K562 (cell line): ENCODE measurements at regions not wholly inside any gene's neighbourhood (a gene's known extent, or its start where the extent isn't known, plus 50 kb on each side); places are given as distances from the start of the nearest gene placed in this dataset.

Experiments used
- ATAC-seq: fragments of 200-7000 bp; cut with Tn5 transposase; 3 replicates; pipeline ENCODE4 v1.9.1; 2020; ENCODE audit warnings: moderate library complexity
- BruUV-seq: library from RNA; stranded (reverse); fragments of 400-500 nt; replicated peaks from 2 replicates; lab custom pipeline; 2021; lab: Mats Ljungman, UMichigan
- CTCF ChIA-PET: fragments of 300-600 bp; formaldehyde crosslinking; extraction: SDS; loops from one replicate; lab custom pipeline; 2021; ENCODE audit warnings: low intra/inter-chr PET ratio; lab: Yijun Ruan, JAX
- POLR2A ChIA-PET: fragments of 300-600, 350-650 bp; sonication (Branson Sonifier 250); formaldehyde crosslinking; extraction: SDS; loops from one replicate; lab custom pipeline; 2021; ENCODE audit warnings: antibody characterized with exemption, inconsistent platforms; lab: Yijun Ruan, JAX
- DNase-seq, 4 experiments: peaks; one replicate each; pipeline versions ENCODE4 v3.0.0 to v3.0.0-alpha.2; 2011 to 2018; ENCODE audit warnings: low spot score in 3 of 4, mixed read lengths in 3 of 4; ENCODE audit errors: extremely low read depth in 1 of 4
- FAIRE-seq: peaks from 2 replicates; lab custom pipeline; 2011; peaks lifted over from hg19 to GRCh38; lab: Jason Lieb, UNC
- H2AFZ ChIP-seq: 2 replicates; pipeline ENCODE4 v1.6.0; 2011; ENCODE audit warnings: low read depth, low read length, control low read depth, inconsistent platforms
- H3K27ac ChIP-seq: fragments of 200-600 bp; 3 replicates; pipeline ENCODE4 v1.8.0; 2011; ENCODE audit warnings: low read depth, mild to moderate bottlenecking, control low read depth, inconsistent platforms, low read length, moderate library complexity, mixed read lengths; ENCODE audit errors: extremely low read depth
- H3K27me3 ChIP-seq, 2 experiments: fragments of 300-600 bp in 1 of 2; 2 replicates in 1 of 2; 3 replicates in 1 of 2; pipeline versions ENCODE4 v1.6.0 to v1.8.0; 2011; ENCODE audit warnings: inconsistent platforms in 2 of 2, low read length in 2 of 2, mild to moderate bottlenecking in 1 of 2, mixed read lengths in 1 of 2, moderate library complexity in 1 of 2; ENCODE audit not compliant: control insufficient read depth in 2 of 2, insufficient read depth in 2 of 2
- H3K36me3 ChIP-seq: fragments of 300-600 bp; 3 replicates; pipeline ENCODE4 v1.8.0; 2011; ENCODE audit warnings: mild to moderate bottlenecking, low read length, inconsistent platforms; ENCODE audit not compliant: control insufficient read depth, insufficient read depth
- H3K4me1 ChIP-seq, 2 experiments: fragments of 200-600 bp in 1 of 2; replicated peaks in 1 of 2; 2 replicates in 1 of 2; 3 replicates in 1 of 2; pipeline versions ENCODE4 v1.5.1 to v1.8.0; 2011; ENCODE audit warnings: inconsistent platforms in 2 of 2, low read length in 2 of 2, mild to moderate bottlenecking in 1 of 2, mixed read lengths in 1 of 2, moderate library complexity in 1 of 2; ENCODE audit not compliant: control insufficient read depth in 2 of 2, insufficient read depth in 2 of 2
- H3K4me2 ChIP-seq: 2 replicates; pipeline ENCODE4 v1.6.1; 2011; ENCODE audit warnings: low read length, control low read depth, inconsistent platforms, mixed read lengths; ENCODE audit not compliant: insufficient read depth
- H3K4me3 ChIP-seq: fragments of 200-600 bp; sonication (generic), shearing (Covaris generic); 2 replicates; pipeline ENCODE4 v1.5.1; 2016; ENCODE audit warnings: control low read depth, inconsistent platforms
- H3K79me2 ChIP-seq: fragments of 200-600 bp; 3 replicates; pipeline ENCODE4 v1.8.0; 2011; ENCODE audit warnings: low read length, inconsistent platforms; ENCODE audit not compliant: control insufficient read depth, insufficient read depth
- H3K9ac ChIP-seq, 2 experiments: 2 replicates each; pipeline versions ENCODE4 v1.6.0 to v1.6.1; 2011; ENCODE audit warnings: low read depth in 2 of 2, low read length in 2 of 2, control low read depth in 1 of 2, inconsistent platforms in 1 of 2, mild to moderate bottlenecking in 1 of 2, mixed read lengths in 1 of 2; ENCODE audit not compliant: insufficient read depth in 1 of 2
- H3K9me1 ChIP-seq: one replicate; pipeline ENCODE4 v1.6.0; 2011; ENCODE audit warnings: inconsistent platforms, mild to moderate bottlenecking, low read length, moderate library complexity; ENCODE audit not compliant: control insufficient read depth, insufficient read depth
- H3K9me3 ChIP-seq: replicated peaks from 2 replicates; pipeline ENCODE4 v1.5.1; 2011; ENCODE audit warnings: low read depth, low read length, inconsistent platforms; ENCODE audit not compliant: control insufficient read depth, insufficient read depth
- H4K20me1 ChIP-seq: replicated peaks from 2 replicates; pipeline ENCODE4 v1.6.1; 2011; ENCODE audit warnings: low read length, inconsistent platforms, mixed read lengths; ENCODE audit not compliant: control insufficient read depth, insufficient read depth
- DPF2 ChIP-seq: fragments of 450-650 bp; IDR thresholded peaks from 2 replicates; pipeline ENCODE4 v1.6.1; 2016
- POLR2AphosphoS5 ChIP-seq: IDR thresholded peaks from 2 replicates; pipeline ENCODE4 v1.6.1; 2011; ENCODE audit warnings: mild to moderate bottlenecking, low read depth, low read length, moderate library complexity; ENCODE audit not compliant: control insufficient read depth, insufficient read depth
- ZNF384 ChIP-seq: IDR thresholded peaks from 2 replicates; pipeline ENCODE4 v1.6.1; 2012; ENCODE audit warnings: low read depth, low read length, improper control_type of control experiment
- ZNF609 ChIP-seq: sonication (generic); formaldehyde crosslinking; IDR thresholded peaks from 2 replicates; pipeline ENCODE4 v1.8.1; 2023; ENCODE audit warnings: missing genetic modification reagents, mild to moderate bottlenecking, borderline replicate concordance
- ZNF764 ChIP-seq: fragments of 250-450 bp; sonication (Bioruptor Pico); IDR thresholded peaks from 2 replicates; pipeline ENCODE4 v1.4.0; 2020; ENCODE audit warnings: low read depth, mild to moderate bottlenecking, moderate library complexity
- in situ Hi-C: fragments of 300-500 bp; cut with MboI; formaldehyde crosslinking; loops from 4 replicates; pipeline ENCODE4 v1.15.0; 2018; ENCODE audit warnings: inconsistent platforms, mixed read lengths
- intact Hi-C: fragments of 100-400 bp; cut with micrococcal nuclease; formaldehyde crosslinking; loops from 2 replicates; pipeline ENCODE4 v1.14.2; 2022

- no peak overlapping the region for H3K27ac ChIP-seq
- H3K9ac ChIP-seq: no peak overlapping the region
- H3K9me1 ChIP-seq: no peaks in the 10 kb centered on the region
- H4K20me1 ChIP-seq: no peaks in the 10 kb centered on the region
- H3K79me2 ChIP-seq: no peaks in the 10 kb centered on the region
- ChIA-PET POLR2A (no interaction called here), CTCF (no interaction called here)
- DNase-seq (no peak), ATAC-seq (no peak), FAIRE-seq (no peak)
- in situ Hi-C loops: no loop called here
- TF ChIP-seq DPF2 (no peak), ZNF384 (0 out of 2 replicates have a peak, but pooled peaks have one; percentile 9)
- no peaks in the 10 kb centered on the region for H3K27me3 ChIP-seq
- no peak overlapping the region for H3K4me2 ChIP-seq
- H3K4me1 ChIP-seq: no peaks in the 10 kb centered on the region
- no peaks in the 10 kb centered on the region for H3K36me3 ChIP-seq
- intact Hi-C loops: no loop called here
- H2AFZ ChIP-seq: no peak overlapping the region
- no peak overlapping the region for H3K4me3 ChIP-seq
- BruUV-seq: no TSS peak
- no peaks in the 10 kb centered on the region for H3K9me3 ChIP-seq
These were observed 86.8 kb downstream of the MAIP1 start for GRCh38 chr2:200042102-200042735.

DNA sequence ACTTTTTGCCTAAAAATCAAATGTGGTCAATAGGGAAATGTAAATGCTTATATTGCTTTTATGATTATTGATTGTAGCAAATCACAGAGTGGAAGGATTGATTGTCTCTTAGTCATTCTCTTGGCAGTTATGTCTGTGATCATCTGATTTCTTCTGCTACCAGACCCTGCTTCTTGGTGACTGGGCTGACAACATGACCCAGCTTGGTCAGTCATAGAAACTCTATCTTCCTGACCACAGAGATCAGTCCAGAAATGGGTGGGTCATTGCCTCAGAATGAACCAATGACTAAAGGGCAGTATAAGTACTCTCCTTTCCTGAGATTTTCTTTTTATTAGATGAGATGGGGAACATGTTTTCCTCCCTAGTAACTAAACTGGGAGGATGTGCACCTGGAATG lies 87.6 kb downstream of the MAIP1 start:
- BruUV-seq: no TSS peak
- TF ChIP-seq POLR2AphosphoS5 (no peak), ZNF609 (CRISPR knock-in tag) (no peak), ZNF764 (no peak)

More for the DNA sequence above, 87.6 kb downstream of the MAIP1 start:
- DNase-seq (no peak), FAIRE-seq (no peak), ATAC-seq (no peak)
- H3K9me1 ChIP-seq: no peaks in the 10 kb centered on the region
- H3K4me1 ChIP-seq: no peaks in the 10 kb centered on the region
- H2AFZ ChIP-seq: no peak overlapping the region
- ChIA-PET POLR2A (no interaction called here), CTCF (no interaction called here)
- H3K4me3 ChIP-seq: no peak overlapping the region
- no peak overlapping the region for H3K9ac ChIP-seq
- intact Hi-C loops: no loop called here
- no peaks in the 10 kb centered on the region for H3K36me3 ChIP-seq
- no peak overlapping the region for H3K4me2 ChIP-seq
- H3K27me3 ChIP-seq: no peaks in the 10 kb centered on the region
- H3K79me2 ChIP-seq: no peaks in the 10 kb centered on the region
- no peaks in the 10 kb centered on the region for H3K9me3 ChIP-seq
- H3K27ac ChIP-seq: no peak overlapping the region
- no peaks in the 10 kb centered on the region for H4K20me1 ChIP-seq
- in situ Hi-C loops: no loop called here
